GM19467 (cell line): ENCODE measurements at regions not wholly inside any gene's neighbourhood (a gene's known extent, or its start where the extent isn't known, plus 50 kb on each side); places are given as distances from the start of the nearest gene placed in this dataset.

Experiments used
- ATAC-seq: cut with Tn5 transposase; IDR thresholded peaks from one replicate; pipeline ENCODE4 v1.9.1; 2021; ENCODE audit warnings: mild to moderate bottlenecking, moderate library complexity; ENCODE audit not compliant: unreplicated experiment

DNA sequence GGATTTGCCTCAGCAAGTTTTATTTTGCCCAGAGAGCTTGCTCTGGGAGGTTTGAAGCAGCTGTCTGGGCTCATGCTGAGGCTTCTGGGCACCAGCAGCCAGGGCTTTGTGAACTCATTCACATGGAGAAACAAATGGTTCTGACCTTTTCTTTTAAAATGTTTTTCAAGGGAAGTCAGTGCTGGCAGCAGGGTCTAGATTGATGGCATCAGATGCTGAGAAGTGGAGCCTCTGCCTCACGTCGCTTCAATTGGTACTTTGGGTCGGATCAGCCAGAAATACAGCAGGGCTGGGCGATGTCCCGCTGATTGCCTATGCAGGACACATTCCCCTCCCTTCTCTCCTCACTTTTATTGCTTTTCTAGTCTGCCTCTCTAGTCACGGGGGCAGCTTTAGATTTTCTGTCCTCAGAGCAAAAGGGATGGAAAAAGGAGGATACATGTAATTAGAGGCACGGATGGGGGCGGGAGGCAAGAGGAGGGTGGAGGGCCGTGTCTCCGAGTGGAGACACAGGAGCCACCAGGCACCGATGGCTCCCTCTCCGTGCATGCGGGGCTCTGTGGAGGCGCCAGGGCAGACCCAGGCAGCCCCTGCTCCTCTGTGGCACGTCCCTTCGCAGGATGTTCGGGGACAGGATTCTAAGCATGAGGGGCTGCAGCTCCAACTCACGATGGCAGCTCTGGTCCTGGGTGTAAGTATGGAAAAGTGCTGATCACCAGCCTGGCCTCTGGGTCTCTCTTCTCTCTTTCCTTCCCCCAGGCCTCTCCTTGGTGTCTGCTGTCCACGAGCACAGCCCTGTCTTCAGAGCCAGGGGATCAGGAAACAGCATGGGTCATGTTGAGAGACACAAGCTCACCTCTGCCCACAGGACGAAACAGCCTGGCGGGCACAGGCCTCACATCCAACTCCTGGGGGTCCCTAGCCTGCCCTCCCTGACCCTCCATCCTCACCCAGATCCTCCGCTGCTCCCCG is 116.1 kb downstream of the FAM43A start:
- no peak for ATAC-seq

DNA sequence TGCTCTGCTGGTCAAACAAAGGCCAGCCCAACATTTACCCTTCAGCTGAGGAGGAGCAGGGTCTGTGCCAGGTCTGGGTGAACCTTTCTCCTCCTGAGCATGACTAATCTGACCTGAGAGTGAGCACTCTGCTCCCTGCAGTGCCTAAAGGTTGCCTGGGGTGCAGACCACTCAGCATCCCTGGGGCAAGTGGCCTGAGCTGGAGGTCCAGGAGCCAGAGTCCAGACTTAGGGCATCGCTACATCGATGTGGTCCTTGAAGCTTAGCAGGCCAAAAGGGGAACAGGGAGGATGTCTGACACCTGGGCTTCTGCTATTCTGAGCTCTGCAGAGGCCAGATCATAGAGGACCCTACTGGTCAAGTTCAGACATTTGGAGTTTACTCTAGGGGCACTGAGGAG is 119.1 kb downstream of the FAM43A start:
- no peak for ATAC-seq

DNA sequence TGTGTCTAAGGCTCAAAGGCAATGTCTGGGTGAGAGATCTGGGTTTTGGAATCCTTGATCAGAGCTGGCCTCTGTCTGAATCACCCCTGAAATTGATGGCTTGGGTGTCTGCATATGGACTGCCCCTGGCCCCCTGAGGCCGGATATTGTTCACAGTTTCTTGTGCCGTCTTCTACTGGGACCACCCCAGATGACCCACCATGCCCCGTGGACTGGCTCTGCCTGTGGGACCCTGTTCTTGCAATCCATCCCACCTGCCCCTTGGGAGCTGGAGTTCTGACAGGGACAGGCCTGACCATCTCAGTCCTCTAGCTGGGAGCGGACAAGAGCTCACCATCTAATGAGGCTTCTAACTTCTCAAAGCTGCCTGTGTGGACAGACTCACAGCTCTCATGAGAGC is 119.9 kb downstream of the FAM43A start:
- ATAC-seq, result no peak

DNA sequence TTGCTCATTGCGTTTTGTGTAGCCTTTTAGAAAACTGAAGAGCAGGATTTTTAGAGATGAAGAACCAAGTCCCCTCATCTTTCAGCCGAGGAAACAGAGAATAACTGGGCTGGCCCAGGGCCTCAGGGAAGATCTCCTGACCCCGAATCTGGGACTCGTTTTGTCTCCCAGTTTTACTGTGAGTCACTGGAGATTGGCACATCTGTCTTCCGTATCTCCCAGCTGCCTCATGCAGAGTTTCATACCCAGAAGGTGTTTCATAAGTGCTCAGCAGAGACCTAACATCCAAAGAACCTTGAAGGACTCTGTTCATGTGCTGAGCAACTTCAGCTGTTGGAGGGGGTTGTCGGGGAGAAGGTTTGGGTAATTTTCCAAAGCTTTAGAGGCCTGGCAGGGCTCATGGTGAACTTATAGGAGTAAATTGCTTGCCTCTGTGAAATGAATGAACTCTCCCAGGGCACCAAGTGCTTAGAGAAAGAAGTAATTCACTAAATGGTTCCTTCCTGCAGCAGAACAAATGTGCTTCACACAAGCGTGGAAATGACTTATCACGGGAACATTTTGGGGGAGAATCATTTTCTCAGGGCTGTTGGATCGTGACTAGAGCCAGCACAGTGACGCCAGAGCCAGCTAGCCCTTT is 121.4 kb downstream of the FAM43A start:
- no peak for ATAC-seq

DNA sequence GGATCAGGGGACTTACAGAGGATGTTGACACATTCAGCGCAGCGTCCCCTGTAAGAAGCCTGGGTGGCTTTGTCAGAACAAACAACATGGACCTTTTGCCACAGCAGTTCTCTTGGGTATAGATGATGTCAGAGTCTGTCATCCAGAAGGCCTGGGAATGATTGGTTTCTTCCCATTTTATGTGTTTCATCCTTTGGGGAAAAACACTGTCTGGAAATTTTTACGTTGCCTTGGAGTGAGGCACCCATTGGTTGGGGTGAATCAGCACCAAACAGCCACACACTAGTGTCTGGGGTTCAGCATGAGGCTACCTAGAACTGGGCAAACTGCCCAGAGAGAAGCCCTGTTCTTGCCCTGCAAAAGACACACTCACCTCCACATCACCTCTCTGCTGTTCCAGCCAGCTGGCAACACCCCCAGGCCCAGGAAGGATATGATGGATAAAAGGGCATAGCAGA is 123.0 kb downstream of the FAM43A start:
- ATAC-seq, result no peak

DNA sequence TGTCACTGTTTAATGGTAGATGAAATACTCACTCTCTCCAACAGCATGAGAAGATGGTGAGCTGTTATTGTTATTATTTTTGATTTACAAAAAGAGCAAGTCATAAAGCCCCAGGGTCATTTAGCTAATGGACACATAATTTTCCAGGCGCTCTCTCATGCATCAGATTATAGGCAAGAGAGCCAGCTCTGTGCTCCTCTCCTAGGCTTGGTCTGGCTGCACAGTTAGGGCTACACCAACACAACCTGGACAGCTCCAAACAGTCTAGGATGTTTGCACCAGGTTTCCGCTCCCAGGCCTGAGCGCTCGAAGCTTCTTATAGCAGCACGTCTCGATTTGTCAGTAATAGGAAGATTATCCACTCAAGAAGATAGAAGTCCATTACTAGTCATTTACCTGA is 123.7 kb downstream of the FAM43A start:
- no peak for ATAC-seq

DNA sequence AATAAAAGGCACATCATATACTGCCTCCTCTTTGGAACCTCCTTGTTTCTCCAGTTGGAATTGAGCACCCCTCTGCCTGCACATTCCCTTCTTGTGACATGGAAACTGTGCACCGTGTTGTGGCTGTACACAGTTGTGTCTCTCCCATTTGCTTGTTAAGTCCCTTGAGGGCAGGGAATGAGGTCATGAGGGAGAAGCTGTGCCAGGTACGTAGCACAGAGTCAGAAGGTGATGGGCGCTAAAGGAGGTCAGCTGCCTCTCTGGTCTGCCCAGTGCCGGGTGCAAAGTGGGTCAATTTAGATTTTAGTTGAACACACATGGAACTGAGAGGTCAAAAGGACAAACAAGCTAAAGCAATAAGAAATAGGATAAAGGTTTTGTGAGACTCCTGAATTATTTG is 124.4 kb downstream of the FAM43A start:
- ATAC-seq, result no peak

DNA sequence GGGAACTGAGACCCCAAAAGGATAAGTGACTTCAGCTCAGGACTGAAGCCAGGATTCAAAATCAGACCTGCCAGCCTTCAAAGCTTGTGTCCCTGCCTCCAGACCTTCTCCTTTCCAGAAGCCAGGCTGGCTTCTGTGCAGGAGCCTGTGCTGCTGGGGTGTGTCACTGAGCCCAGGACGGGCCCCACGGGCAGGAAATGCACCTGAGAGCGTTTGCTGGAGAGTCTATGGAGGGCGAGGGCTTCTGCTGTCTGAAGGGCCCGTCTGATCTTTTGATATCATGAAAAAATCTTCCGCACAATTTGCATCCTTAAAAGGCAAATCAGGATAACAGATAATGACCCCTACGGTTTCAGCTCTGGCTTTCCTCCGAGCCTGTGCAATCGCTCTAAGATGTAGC is 125.4 kb downstream of the FAM43A start:
- no peak for ATAC-seq

DNA sequence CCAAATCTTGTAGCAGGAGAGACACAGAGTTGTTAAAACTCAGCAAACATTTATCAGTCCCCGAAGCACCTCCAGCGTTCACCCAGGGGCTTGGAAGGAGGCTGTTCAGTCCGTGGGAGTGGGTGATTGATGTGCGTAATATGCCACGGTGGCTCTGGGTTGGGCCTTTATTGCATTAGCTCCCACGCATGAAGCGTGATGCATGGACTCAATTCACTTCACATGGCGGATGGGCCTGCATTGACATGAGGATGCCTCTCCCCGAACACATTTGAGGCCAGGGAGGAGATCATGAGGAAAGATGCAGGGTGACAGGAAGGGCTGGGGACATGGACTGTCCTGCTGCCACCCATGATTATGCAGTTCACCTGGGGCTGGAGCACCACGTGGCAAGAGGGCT is 126.5 kb downstream of the FAM43A start:
- no peak for ATAC-seq

DNA sequence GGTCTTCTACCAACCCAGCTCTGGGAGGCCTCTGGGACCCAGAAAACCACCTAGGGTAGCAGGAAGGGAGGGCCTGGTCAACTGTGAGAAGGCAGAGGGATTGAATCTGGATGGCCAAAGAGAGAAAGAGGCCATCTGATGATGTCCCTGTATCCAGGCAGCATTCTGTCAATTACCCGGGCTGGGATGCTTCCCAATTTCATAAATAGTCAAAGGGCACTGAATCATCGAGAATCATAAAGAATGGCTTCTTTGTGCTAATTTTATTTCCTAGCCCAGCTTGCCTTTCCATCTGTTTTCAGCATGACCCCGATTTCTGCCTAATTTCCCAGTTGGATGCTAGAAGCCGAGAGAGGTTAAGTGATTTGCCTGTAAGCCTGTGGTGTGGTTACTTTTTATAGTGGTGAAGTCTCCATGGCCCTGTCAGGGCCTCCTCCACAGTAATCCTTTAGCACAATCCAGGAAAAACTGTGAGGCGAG is 129.2 kb downstream of the FAM43A start:
- no peak for ATAC-seq

DNA sequence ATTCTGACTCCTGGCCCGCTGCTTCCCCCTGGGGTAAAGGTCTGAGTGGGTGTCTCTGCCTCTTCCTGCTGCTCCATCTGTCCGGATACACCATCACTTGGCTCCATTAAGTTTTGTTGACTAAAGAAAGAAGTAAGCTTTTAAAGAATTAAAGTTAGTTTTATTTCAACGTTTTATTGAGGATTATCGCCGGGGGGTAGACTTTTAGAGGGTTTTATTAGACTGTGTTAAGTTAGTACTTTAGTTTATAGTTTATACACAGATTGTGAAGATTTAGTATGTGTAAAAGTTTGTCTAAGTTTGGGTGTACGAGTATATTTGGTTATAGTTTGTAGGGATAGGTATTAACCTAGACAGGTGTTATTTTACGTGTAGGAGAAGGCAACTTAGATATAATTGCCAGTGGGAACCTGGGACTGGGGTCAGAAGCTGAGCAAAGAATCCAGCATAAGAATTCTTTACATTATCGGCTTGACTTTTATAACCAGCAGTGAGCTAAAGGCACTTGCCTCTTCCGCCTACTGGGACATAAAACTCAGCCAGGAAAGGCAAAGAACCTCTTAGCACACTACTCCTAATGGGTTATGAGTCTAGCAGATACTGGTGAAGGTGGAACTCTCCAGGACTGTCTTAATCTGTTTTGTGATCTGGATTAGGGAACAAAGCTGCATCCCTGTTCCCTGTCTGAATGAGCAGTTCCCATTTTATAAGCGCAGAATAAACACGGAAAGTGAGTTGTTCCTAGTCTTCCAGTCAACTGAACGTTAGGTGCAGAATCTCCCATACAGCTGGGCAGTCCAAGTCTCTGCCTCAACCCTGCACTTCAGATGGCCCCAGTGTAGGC is 131.3 kb downstream of the FAM43A start:
- ATAC-seq, result no peak

DNA sequence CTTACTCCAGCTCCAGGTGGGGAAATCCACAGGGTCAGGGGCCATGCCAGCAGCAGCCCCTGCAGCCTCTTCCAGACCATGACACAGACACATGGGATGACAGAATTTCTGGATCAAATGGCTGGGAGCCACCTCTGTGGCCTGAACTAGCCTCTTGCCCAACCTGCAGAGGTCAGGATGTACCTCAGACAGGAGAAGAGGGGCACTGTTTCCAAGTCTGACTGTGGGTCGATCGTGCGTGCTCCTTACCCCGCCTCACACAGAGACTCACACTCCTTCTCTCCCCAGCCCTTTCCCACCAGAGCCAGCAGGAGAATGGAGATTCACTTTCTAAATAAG is 131.9 kb downstream of the FAM43A start:
- ATAC-seq, result no peak

DNA sequence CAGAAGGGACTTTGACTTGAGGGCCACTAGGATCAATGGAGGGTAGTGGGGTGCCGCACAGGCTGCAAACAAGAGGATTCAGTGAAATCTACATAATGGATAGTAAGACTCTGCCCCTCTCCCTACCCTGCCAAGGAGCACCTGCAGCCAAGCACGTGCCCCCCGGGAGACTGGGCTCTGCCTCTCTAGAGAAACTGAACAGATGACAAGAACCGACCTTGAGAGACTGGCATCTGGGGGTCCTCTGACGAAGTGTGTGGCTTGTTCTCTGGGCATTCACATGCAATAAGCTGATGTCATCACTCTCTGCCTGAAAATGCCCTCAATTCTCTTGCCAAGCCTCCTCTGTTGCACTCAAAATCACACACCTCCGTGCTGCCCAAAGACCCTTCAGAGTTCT is 132.3 kb downstream of the FAM43A start:
- ATAC-seq, result no peak

DNA sequence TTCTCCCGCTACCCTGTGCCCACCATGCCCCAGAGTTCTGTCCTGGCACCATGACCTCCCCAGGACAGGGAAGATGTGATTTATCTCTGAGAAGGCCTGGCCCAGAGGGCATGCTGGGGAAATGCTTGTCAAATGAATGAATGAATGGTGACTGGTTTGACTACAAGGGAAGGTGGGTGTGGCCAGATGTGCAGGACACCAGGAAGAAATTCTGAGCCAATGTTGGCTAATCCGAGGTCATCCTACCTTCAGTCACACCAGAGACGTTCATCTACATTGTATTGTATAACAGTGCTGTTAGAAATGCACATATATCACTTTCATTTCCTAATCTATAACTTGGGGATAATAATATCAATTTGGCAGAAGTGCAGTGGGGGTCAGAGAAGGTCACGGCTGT is 138.4 kb downstream of the FAM43A start:
- ATAC-seq, result no peak

DNA sequence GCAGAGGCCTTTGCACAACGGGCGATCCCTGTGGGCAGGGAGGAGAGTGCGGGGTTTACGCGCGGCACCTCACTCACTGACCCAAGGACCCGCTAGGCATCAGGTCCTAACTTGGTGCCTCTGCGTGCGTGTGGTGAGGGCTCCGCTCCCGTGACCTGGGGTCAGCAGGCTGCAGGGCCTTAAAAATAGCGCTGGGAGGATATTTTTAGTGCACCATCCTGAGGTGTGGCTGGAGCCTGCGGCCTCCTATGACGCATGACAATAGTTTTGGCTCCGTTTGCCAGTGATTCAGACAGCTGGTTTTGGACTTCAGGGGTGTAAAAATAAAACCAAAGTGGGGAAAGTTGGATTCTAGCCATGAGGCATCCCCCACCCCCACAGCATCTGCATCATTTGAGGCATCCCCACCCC is 139.0 kb downstream of the FAM43A start:
- ATAC-seq, result no peak

DNA sequence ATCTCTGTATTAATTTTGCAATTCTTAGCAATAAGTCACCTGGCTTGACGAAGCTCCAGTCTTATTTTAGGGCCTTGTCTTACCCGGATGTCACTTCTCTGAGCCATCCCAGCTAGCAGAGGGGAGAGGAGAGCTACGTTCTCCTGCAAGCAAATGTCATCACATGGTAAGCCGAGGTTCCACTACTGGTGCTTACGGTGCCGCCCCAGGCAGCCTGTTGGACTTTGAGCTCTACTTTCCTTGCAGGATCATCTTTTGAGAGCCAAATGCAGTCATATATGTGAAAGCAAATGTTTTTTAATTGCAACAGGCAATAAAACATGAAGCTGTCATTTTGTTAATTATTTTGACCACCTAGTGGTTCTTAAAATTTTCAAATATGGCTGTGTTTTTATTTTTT is 140.9 kb downstream of the FAM43A start:
- no peak for ATAC-seq

DNA sequence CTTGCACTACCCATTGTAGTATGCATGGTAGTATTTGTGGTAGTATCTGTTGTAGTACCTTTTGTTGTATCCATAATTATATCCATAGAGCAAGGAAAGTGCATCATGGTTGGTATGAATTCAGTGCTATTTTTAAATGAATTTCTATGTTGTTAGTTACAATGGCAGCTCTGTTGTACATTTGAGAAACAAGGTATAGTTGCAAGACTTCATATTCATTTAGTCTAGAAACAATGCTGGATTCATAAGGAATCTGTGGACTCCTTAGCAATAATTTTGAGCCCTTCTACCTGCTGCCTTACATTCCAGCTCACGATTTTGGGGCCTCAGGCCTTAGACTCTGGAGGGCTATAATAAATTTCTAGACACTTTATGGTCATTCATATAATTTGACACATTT is 141.8 kb downstream of the FAM43A start:
- ATAC-seq, result no peak

DNA sequence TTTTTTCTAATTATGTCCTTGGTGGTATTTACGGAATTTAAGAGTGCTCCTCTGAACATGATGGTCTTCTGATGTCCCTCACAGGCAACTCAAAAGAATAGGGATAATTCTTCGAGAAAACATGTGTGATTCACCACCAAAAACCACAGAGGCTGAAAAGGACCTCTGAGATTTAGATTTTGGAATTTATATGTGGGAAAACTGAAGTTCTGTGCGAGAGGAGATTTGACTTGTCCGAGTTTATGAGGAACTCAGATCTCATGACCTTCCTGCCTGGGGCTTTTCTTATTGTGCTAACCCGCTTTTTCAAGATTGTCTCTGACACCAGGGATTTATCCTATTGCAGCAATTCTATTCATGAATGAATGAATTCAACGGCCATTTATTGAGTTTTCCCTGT is 142.4 kb downstream of the FAM43A start:
- ATAC-seq, result no peak

DNA sequence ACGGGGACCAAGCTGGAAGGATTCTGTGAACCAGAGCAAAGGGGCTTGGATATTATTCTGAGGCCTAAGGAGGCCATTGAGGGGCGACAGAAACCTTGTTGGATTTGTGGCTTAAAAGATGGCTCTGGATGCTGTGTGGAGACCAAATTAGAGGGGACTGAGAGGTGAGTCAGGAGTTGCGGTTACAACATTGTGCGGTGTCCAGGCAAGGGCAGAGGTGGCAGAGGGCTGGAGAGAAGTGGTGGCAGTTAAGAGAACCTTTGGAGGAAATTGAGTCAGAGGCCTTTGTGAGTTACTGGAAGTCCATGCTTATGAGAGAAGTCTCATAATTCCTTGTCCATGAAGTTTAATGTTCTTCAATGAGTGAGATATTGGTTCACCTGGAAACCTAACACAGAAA is 143.2 kb downstream of the FAM43A start:
- ATAC-seq, result no peak

DNA sequence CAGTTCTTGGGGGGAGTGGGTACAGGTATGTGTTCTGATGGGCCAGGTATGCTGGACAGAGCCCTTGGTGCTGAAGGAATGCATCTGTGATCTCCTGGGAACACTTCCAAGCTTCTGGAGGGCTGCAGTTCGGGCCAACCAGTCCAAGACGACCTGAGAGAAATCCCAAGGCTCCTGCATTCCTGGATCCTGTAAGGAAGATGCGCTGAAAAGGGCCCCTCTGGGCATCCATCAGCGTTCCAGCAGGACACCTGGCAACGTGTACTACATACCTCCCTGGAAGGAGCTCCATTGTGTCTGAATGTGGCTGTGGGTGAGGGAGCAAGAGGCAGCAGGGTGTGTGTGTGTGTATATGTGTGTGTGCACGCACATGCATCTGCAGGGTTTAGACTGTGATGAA is 144.7 kb downstream of the FAM43A start:
- ATAC-seq, result no peak

DNA sequence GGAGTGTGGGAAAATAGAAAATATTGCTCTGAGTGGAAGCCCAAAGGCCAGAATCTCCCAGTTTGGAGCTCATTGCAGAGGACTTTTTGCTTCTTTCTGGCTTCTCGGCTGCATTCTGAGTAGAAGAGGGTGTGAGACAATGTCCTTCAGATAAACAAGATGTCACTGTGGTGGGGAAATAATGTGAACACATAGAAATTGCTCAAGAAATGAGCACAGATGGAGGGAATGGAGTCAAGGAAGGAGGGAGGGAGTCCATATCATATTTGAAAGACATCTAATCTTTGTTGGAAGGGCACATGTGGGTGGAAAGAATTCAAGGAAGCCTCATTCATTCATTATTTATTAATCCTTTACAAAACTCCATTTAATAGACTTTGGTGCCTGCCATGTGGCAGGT is 145.3 kb downstream of the FAM43A start:
- no peak for ATAC-seq
